OCI-LY3 (cell line): ENCODE measurements at regions not wholly inside any gene's neighbourhood (a gene's known extent, or its start where the extent isn't known, plus 50 kb on each side); places are given as distances from the start of the nearest gene placed in this dataset.
"Not testable (repeated sequence)": the region's sequence is repeated elsewhere in the genome, so short reads cannot be mapped to it uniquely, and the experiment has no call there.

Source experiments
- H2AFZ ChIP-seq: fragments of 200-600, 300-600 bp; shearing (Covaris generic); 2 replicates; pipeline ENCODE4 v1.6.0; 2014; ENCODE audit warnings: antibody characterized with exemption, low read depth, low read length
- H3K27ac ChIP-seq: fragments of 200-600, 300-600 bp; sonication (generic); 2 replicates; pipeline ENCODE4 v1.5.1; 2014; ENCODE audit warnings: mild to moderate bottlenecking, low read length, moderate library complexity, mixed read lengths
- H3K27me3 ChIP-seq: fragments of 200-600, 300-600 bp; sonication (generic); 2 replicates; pipeline ENCODE4 v1.6.1; 2014; ENCODE audit warnings: low read depth, low read length, mixed read lengths
- H3K36me3 ChIP-seq: fragments of 200-600, 300-600 bp; sonication (generic); replicated peaks from 2 replicates; pipeline ENCODE3; 2014; ENCODE audit warnings: low read depth, low read length, mixed read lengths
- H3K4me1 ChIP-seq: fragments of 300-600, 200-600 bp; sonication (generic); 2 replicates; pipeline ENCODE4 v1.6.1; 2014; ENCODE audit warnings: low read length, mixed read lengths
- H3K4me2 ChIP-seq: fragments of 200-600, 300-600 bp; sonication (generic); 2 replicates; pipeline ENCODE4 v1.6.1; 2014; ENCODE audit warnings: low read length, mixed read lengths
- H3K4me3 ChIP-seq: fragments of 300-600, 200-600 bp; sonication (generic); 2 replicates; pipeline ENCODE4 v1.5.1; 2014; ENCODE audit warnings: antibody characterized with exemption, mild to moderate bottlenecking, low read length, moderate library complexity
- H3K79me2 ChIP-seq: fragments of 300-600, 200-600 bp; shearing (Covaris generic); 2 replicates; pipeline ENCODE4 v1.6.1; 2014; ENCODE audit warnings: mild to moderate bottlenecking, low read length, mixed read lengths
- H3K9ac ChIP-seq: fragments of 300-600, 200-600 bp; shearing (Covaris generic); 2 replicates; pipeline ENCODE4 v1.6.0; 2014; ENCODE audit warnings: mild to moderate bottlenecking, low read length, moderate library complexity
- H3K9me3 ChIP-seq: fragments of 200-600, 300-600 bp; shearing (Covaris generic); 2 replicates; pipeline ENCODE4 v1.6.1; 2014; ENCODE audit warnings: low read length, mixed read lengths; ENCODE audit not compliant: insufficient read depth
- H4K20me1 ChIP-seq: fragments of 200-600, 300-600 bp; sonication (generic); 2 replicates; pipeline ENCODE4 v1.6.1; 2016; ENCODE audit warnings: low read length, mixed read lengths; ENCODE audit not compliant: insufficient read depth
- CTCF ChIP-seq: fragments of 200-600, 300-600 bp; sonication (generic); IDR thresholded peaks from 2 replicates; pipeline ENCODE4 v1.5.1; 2014; ENCODE audit warnings: antibody characterized with exemption, low read length, low read depth
- EZH2phosphoT487 ChIP-seq: fragments of 200-600 bp; shearing (Covaris generic); IDR thresholded peaks from 2 replicates; pipeline ENCODE4 v1.6.1; 2018; ENCODE audit warnings: antibody characterized with exemption, mixed run types, low read depth

GRCh38 chr1:29757866-29758780 lies 521.8 kb downstream of the PTPRU start:
- Histone ChIP-seq H2AFZ (no peak overlapping the region), H3K9me3 (no peaks in the 10 kb centered on the region), H3K4me1 (no peaks in the 10 kb centered on the region), H3K4me3 (no peak overlapping the region), H3K4me2 (no peak overlapping the region), H3K27me3 (no peaks in the 10 kb centered on the region), H4K20me1 (no peaks in the 10 kb centered on the region), H3K27ac (no peak overlapping the region), H3K79me2 (no peaks in the 10 kb centered on the region), H3K9ac (no peak overlapping the region), H3K36me3 (no peaks in the 10 kb centered on the region)
- no peak for TF ChIP-seq EZH2phosphoT487
- no peak for TF ChIP-seq CTCF

GRCh38 chr1:29756901-29757725 lies 520.8 kb downstream of the PTPRU start:
- no peak for TF ChIP-seq EZH2phosphoT487
- no peak for TF ChIP-seq CTCF
- Histone ChIP-seq H3K9me3 (no peaks in the 10 kb centered on the region), H3K79me2 (no peaks in the 10 kb centered on the region), H2AFZ (no peak overlapping the region), H4K20me1 (no peaks in the 10 kb centered on the region), H3K4me2 (no peak overlapping the region), H3K36me3 (no peaks in the 10 kb centered on the region), H3K4me1 (no peaks in the 10 kb centered on the region), H3K4me3 (no peak overlapping the region), H3K9ac (no peak overlapping the region), H3K27me3 (no peaks in the 10 kb centered on the region), H3K27ac (no peak overlapping the region)

GRCh38 chr1:29756498-29756897 lies 520.2 kb downstream of the PTPRU start:
- no peak overlapping the region for H3K9ac ChIP-seq
- no peak overlapping the region for H3K27ac ChIP-seq
- no peak overlapping the region for H3K4me3 ChIP-seq
- H3K4me1 ChIP-seq, result no peaks in the 10 kb centered on the region
- no peak overlapping the region for H3K4me2 ChIP-seq
- TF ChIP-seq CTCF (no peak), EZH2phosphoT487 (no peak)
- H3K9me3 ChIP-seq, result no peaks in the 10 kb centered on the region
- no peak overlapping the region for H2AFZ ChIP-seq
- no peaks in the 10 kb centered on the region for H3K79me2 ChIP-seq
- H4K20me1 ChIP-seq, result no peaks in the 10 kb centered on the region
- no peaks in the 10 kb centered on the region for H3K36me3 ChIP-seq
- H3K27me3 ChIP-seq, result no peaks in the 10 kb centered on the region

GRCh38 chr1:29756085-29756484 lies 519.8 kb downstream of the PTPRU start:
- Histone ChIP-seq H3K4me2 (no peak overlapping the region), H3K36me3 (no peaks in the 10 kb centered on the region), H3K27ac (no peak overlapping the region), H3K79me2 (no peaks in the 10 kb centered on the region), H3K27me3 (no peaks in the 10 kb centered on the region), H4K20me1 (no peaks in the 10 kb centered on the region), H3K9ac (no peak overlapping the region), H3K4me1 (no peaks in the 10 kb centered on the region), H3K4me3 (no peak overlapping the region), H3K9me3 (no peaks in the 10 kb centered on the region), H2AFZ (no peak overlapping the region)
- no peak for TF ChIP-seq CTCF
- TF ChIP-seq EZH2phosphoT487, result no peak

- not testable (repeated sequence) for H3K9ac ChIP-seq, H4K20me1 ChIP-seq, H2AFZ ChIP-seq, H3K36me3 ChIP-seq, H3K9me3 ChIP-seq, H3K4me1 ChIP-seq, H3K27ac ChIP-seq, H3K4me2 ChIP-seq, H3K79me2 ChIP-seq, H3K4me3 ChIP-seq, H3K27me3 ChIP-seq
Measured at GRCh38 chr1:29755412-29756015, 519.2 kb downstream of the PTPRU start.
